ENCODE measurements at regions not wholly inside any gene's neighbourhood (a gene's known extent, or its start where the extent isn't known, plus 50 kb on each side); places are given as distances from the start of the nearest gene placed in this dataset.

GRCh38 chr3:162435750-162436149, 939.1 kb downstream of the OTOL1 start:
- Histone ChIP-seq H3K9ac (ENCODE audit: low read length) (no peak overlapping the region), H2AFZ (ENCODE audit: low read depth, low read length, poor library complexity, severe bottlenecking) (no peak overlapping the region), H3K4me2 (ENCODE audit: low read length) (no peak overlapping the region), H3K27me3 (ENCODE audit: insufficient read depth, low read length) (no peaks in the 10 kb centered on the region), H3K79me2 (ENCODE audit: insufficient read depth, low read length) (no peaks in the 10 kb centered on the region), H4K20me1 (ENCODE audit: insufficient read depth) (no peaks in the 10 kb centered on the region), H3K9me3 (ENCODE audit: control insufficient read depth in 1 of 2, insufficient read depth in 1 of 2, low read depth in 1 of 2, low read length in 2 of 2) (no peaks in the 10 kb centered on the region), H3K27ac (ENCODE audit: low read depth, low read length) (no peak overlapping the region), H3K9me2 (ENCODE audit: insufficient read depth) (no peaks in the 10 kb centered on the region), H3K4me1 (ENCODE audit: control insufficient read depth in 1 of 2, insufficient read depth in 2 of 2, low read length in 2 of 2) (no peaks in the 10 kb centered on the region), H3K36me3 (ENCODE audit: control insufficient read depth in 1 of 2, insufficient read depth in 2 of 2, low read length in 2 of 2) (no peaks in the 10 kb centered on the region), H3K4me3 (replicated peaks in 1 of 2; ENCODE audit: low read depth in 1 of 2, low read length in 2 of 2) (no peak overlapping the region)
- ChIA-PET POLR2A (no interaction called here), CTCF (no interaction called here), RAD21 (ENCODE audit: low non-redundant PET in 1 of 2, low total read pairs in 2 of 2, uncharacterized antibody in 2 of 2, unreplicated experiment in 2 of 2) (no interaction called here)
- ATAC-seq = no peak
- TF ChIP-seq YY1 (IDR thresholded peaks at IDR 0.05; ENCODE audit: extremely low read depth, insufficient replicate concordance, low read depth, low read length) (no peak), EZH2 (IDR thresholded peaks at IDR 0.05) (no peak), TCF7L2 (IDR thresholded peaks at IDR 0.05; ENCODE audit: borderline replicate concordance, extremely low read depth, insufficient read depth, insufficient read length) (no peak), ELF1 (IDR thresholded peaks at IDR 0.05; ENCODE audit: borderline replicate concordance, low read depth) (no peak), SRF (IDR thresholded peaks at IDR 0.05; ENCODE audit: low read depth) (no peak), ATF3 (IDR thresholded peaks at IDR 0.05) (no peak), POLR2AphosphoS5 (IDR thresholded peaks at IDR 0.05; ENCODE audit: low read depth, low read length) (no peak), REST (IDR thresholded peaks at IDR 0.05; ENCODE audit: low read depth) (no peak), SP1 (IDR thresholded peaks at IDR 0.05; ENCODE audit: low read depth) (no peak), ZBTB33 (IDR thresholded peaks at IDR 0.05; ENCODE audit: extremely low read depth, insufficient replicate concordance, low read length) (no peak), POLR2A (IDR thresholded peaks at IDR 0.05; ENCODE audit: borderline replicate concordance, extremely low read depth, insufficient read depth, insufficient read length) (no peak), JUND (IDR thresholded peaks at IDR 0.05) (no peak), CEBPB (IDR thresholded peaks at IDR 0.05; ENCODE audit: low read depth) (no peak), FOSL1 (IDR thresholded peaks at IDR 0.05; ENCODE audit: low read depth) (no peak), MAX (IDR thresholded peaks at IDR 0.05) (no peak)
- intact Hi-C loops (cut with micrococcal nuclease) = no loop called here
- no peak for DNase-seq (ENCODE audit: low read depth, low spot score)
- BruUV-seq (replicated peaks) = no TSS peak

All from HCT116 (cell line).